CD4-positive, alpha-beta T cell treated with Interferon alpha-2 for 1 hour (primary cell): ENCODE measurements at regions not wholly inside any gene's neighbourhood (a gene's known extent, or its start where the extent isn't known, plus 50 kb on each side); places are given as distances from the start of the nearest gene placed in this dataset.

ENCODE experiments used
- DNase-seq, 2 donors: peaks; one replicate each; pipeline ENCODE4 v3.0.0-alpha.2; 2020 to 2022

DNA sequence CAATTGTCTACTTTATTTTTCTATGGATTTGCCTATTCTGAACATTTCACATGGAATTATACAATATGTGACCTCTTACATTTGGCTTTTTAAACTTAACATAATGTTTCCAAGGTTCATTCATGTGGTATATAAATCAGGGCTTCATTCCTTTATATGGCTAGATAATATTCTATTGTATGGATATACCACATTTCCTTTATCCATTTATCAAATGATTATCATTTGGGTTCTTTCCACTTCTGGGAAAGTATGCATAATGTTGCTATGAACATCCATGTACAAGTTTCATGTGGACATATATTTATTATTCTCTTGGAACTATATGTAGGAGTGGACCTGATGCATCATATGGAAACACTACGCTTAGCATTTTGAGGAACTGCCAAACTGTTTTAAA is 99.7 kb upstream of the NCKAP5 start:
- DNase-seq = no peak

DNA sequence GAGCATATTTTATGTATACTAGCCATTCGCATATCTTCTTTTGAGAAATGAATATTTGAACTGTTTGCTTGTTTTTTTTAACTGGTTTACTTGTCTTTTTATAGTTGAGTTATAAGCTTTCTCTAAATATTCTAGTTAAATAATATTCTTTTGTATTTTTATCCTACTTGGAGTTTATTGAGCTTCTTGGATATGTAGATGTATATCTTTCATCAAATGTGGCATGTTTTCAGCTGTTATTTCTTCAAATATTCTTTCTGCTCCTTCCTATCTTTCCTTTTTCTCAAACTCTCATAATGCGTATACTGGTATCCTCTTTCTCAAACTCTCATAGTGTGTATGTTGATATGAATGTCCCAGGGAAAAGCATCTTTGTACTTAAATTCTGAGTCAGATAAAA is 100.3 kb upstream of the NCKAP5 start:
- no peak for DNase-seq

DNA sequence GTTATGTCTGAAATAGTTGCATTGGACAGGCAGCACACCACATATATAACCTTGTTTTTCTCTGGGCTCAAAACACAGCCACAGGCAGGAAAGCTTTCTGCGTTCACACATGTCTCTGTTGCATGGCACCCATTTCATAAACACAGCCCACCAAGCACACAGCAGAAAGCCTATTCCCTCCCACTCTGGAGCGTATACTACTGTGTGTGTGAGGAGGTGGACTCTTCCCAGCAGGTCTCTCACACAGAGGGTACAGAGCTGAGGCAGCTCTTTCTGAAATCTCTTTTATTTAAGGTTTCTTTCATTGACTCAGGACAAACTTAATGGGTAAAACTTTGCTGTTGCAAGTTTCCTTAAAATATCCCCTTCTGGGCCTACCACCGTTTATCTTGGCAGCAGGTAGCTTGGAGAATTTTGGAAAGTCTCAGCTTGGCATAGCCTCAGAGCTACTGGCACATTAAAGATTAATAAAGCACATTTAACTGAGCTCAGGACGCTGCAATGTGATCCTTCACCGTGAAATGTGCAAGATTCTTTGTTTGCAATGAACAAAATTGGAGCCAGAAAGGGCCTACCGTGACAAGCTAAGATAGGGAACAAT is 105.1 kb upstream of the NCKAP5 start:
- DNase-seq = no peak

DNA sequence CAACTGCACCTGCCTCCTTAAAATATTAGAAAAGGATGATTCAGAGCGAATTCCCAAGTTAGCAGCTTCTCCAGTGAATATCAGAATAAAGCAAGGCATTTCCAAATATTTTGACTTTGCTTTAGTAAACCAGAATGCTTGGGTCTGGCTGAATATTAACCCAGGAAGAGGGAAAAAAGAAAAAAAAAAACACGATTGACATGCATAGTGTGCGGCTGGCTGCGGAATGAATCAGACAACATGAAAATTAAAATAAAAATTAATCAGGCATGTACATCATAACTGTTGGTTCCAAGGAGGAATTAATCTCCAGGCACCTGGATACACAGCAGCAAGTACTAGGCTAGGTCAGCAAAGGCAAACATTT is 105.8 kb upstream of the NCKAP5 start:
- DNase-seq = no peak

DNA sequence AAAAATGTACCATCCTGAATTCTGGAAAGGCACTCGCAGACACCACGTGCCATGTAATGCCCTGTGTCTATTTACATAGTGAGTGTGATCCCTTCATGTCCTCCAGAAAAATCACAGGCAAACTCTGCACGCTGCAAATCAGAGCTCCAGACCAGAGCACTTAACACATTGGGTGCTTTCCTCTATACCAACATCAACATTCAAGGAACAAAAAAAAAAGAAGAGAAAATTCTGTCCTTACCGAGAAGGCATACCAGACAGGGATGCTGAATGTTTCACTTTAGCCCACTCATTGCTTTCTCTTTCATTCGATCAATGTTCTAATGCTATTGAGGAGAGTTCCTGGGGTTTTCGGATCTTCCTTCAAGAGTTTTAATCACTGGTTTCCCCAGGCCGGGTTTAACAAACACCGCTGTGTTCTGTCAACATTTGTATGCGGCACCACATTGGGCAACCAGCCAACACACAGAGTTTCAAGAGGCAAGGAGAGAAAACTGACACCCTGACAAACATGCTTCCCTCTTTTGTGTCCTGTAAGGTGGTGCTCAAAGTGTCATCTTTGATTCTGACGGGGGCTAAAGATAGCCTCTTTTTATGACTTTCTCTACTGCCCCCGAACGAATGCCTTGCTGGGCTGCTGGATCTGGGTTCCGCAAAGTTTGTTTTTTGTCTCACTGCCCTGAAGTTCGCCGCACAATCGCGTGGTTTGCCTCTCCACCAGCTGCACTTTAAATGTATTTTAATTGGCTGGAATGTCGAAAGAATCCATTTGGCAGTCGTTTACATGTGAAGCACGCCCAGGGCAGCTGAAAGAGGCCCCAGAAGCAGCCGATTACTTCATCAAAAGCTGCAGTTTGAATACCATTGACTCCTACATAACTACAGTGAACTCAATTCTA is 106.4 kb upstream of the NCKAP5 start:
- DNase-seq = no peak

DNA sequence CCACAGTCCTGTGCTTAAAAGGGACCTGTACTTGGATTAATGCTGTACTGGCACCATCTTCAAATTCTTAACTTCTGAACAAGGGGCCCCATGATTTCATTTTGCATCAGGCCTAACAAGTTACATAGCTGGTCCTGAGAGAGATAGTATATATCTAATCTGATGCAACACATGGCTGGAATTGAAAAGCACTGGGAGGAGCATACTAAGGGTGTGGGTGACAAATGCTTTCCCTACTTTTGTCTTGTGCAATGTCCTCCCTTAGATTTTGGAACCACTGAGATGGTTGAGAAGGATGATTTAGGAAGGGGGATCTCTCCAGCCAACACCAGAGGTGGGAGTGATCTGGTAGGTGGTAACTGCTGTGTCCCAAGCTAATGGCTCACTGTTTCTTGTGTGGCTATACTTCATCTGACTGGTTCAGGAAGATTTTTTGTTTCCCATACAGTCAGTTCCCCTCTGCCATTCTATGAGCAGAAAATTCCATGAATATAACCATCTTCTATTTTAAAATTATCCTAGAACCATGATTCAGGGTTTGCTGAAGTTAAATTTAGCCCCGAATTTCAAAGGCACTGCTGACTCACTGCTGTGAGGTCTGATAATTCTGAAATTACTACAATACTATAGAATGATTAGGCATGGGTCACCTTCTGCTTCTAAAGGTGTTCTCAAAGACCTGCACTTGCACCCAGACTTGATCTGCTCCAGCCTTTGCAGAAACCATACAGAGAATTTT is 108.3 kb upstream of the NCKAP5 start:
- no peak for DNase-seq

DNA sequence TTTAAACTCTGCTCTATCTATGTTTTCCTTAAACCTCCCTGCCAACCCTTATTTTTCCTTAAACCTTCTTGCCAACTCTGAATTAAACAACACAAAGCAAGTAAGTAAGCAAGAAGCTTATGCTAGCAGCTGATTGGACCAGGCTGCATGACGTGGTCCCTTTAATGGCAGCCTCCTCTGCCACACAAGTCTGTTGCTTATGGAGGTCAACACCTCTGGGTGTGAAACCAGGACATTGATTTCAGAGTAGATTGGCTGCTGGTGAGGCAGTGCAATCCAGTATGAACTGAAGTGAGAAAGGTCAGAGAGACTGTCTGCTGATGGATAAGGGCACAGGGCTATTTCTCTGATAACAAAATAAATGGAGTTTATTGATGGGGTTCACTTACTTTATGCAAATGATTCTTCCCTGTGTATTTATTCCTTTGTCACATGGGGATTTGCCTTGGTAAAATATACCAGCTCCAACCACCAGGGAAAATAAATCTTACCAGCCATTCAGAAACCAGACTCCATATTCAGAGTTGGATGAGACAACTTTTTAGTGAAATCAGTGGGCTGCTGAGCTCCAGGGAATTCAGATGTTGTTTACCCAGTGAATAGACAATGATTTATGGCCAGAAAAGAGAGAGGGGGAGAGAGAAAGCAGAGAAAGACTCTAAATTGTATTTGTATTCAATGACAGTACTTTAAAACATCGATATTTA is 112.2 kb upstream of the NCKAP5 start:
- no peak for DNase-seq

DNA sequence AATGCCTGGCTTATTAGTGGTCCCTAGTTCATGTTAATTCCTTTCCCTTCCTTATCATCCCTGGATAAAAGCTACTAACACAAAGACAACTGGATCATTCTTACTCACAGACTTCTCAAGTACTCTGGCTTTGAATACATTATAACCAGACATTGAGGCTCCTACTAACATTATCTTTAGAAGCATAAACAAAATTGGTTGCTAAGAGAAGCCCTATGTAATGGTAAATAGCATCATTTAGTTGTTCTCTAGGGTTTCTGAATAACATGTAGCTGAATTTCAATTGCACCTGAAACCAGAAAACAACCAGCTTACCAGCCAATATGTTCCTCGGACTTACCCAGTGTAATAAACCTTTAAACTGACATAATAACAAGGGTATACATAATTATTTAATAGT is 114.1 kb upstream of the NCKAP5 start:
- DNase-seq = no peak

DNA sequence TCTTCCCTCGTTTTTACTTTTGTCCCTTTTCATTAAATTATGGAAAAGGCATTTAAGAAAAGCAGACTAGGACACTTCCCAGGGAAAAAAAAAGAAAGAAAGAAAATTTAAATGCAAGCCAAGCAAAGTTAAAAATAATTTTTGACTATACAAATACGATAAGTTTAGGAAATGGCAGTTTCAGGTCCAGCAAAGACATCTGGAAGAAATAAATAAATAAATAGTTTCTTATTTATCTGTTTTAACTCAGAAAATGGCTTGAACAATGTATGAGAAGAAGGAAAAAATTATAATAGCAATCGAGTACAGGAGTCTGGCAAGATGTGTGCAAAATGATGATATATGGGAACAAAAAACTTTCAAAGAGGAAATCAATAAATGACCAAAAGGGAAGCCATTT is 114.6 kb upstream of the NCKAP5 start:
- no peak for DNase-seq

DNA sequence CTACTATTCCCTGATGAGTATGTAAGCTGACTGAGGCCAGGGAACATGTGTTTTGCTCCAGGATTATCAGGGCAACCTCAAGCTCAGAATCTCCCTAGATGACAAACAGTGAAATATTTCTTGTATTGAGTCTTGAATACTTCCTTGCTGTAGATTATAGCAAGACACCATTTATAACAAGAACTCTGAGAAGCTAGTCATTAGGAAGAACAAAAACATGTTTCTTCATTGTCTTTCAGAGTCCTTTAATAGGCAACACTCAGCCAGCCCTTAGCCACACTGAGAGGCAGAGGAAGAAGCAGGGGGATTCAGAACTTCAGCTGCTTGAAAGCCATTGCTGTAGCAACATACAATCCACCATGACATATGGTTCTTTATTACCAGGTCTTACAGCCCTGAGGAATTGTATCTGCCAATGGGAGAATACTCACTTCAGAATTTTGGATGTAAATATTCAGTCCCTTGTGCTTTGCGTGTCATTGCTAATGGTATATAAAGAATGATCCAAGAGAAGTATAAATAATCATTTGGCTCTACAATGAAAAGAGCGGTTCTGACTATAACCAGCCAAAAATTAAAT is 117.5 kb upstream of the NCKAP5 start:
- DNase-seq = no peak

DNA sequence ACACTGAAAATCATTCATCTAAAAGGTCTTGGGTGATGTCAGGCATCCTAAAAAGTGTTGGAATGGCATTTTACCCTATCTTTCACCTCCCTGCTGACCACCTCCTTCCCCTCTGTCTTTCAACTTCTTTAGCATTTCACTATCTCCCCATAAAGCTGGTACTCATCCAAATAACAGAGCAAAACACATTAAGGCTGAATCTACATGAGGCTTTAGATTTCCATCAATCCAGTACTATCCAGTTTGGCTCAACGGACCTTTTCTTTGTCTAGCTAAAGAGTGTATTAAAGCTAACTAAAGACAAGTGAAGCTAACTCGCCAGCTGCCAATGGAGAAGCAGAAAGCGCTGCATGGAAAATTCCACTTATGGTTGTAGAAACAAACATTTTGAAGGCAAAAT is 122.5 kb upstream of the NCKAP5 start:
- DNase-seq = no peak

DNA sequence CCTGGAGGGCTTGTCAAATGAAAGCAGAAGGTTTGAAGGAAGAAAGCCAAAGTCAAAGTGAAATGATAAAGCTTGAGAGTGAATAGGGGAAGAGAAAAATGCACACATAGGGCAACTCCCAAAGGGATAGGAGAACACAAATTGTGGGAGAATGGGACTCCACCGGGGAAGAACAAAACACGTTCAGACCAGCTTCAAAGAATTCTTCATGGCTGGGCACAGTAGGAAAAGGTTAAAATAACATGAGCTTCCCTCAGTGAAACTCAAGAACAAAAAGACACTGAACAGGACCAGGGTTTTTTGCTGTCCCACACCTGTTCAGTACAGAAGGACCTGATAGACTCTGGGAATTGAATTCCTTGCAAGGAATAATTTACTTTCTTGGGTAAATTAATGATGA is 123.1 kb upstream of the NCKAP5 start:
- DNase-seq = no peak

DNA sequence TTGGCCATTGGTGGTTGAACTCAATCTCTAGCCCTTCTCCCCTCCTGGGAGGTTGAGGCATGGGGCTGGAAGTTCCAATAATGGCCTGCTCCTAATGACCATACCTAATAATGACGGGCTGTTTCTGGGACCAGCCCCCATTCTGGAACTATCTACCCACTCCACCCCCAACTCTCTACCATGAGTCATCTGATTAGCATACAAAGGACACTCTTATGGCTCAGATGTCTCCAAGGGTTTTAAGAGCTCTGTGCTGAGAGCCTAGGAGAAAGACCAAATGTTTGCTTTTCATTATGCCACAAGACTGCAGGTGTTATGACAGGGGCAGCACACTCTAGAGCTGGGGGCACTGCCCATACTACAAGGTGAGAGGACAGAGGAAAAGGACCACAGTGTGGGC is 137.0 kb upstream of the NCKAP5 start:
- no peak for DNase-seq

DNA sequence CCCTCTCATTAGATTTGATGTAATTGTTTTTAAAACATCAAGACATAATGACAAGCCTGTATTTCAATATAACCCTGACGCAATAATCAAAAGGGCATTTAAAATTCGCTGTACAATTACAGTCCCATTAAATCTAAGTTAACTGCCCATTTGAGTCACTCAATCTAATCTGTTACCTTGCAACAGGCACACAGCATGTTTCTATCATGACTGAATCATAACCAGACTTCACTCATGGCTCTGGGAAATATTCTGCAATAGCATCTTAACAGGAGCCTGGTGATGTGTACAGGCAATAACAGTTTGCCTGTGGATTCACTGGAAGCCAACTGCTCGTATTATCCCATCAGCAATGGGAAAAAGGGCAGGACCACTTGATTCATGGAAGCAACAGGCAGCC is 142.3 kb upstream of the NCKAP5 start:
- DNase-seq = no peak

DNA sequence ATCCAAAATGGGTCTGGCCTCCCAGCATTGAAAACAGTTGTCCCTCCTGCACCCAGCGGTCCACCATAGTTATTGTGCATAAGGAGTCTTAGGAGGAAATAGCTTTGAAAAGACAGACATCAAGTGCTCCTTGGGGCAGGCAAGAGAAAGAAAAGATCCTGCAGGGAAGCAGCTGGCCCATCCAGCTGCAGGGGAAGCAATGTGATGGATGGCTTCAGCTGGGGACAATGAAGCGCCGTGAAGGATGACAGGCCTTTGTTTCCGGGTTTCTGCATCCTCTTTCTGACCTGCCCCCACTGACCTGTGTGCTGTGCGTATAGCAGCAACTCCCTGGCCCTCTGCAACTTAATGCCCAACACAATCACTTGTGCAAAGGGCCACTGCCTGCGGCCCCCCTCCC is 142.9 kb upstream of the NCKAP5 start:
- DNase-seq = no peak

DNA sequence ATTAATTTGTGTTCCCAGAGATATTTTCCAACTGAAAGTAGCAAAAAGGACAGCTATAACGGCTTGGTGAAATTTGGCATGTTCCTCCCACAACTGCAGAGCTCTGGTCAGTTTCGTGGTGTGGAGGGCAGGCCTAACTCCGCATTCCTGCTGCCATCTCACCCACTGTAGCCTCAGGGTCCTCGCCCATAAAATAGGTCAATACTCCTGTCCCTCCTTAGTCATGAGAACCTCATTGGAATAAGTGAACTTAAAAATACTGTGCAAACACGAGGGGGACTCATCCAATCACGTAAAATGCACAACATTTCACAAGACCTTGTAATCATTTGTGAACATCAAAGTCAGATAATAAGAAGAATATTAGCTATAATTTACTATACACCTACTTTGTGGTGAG is 143.5 kb upstream of the NCKAP5 start:
- no peak for DNase-seq

DNA sequence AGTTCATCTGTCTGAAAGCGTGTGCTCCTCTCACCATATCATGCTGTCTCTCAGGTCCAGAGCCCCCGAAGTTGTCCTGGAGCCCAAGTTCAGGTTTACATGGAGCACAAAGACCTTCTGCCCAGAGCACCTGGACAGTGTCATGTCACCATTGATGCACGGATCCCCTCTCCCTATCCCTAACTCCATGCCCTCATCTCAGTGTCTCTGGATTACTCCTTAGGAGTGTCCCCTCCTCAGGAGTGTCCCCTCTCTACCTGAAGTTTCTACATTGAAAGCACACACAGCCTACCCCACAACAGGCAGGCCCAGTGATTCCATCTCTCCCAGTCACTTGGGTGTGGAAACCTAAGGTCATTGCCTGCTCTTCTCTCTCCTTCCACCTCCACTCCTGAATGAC is 144.1 kb upstream of the NCKAP5 start:
- DNase-seq = no peak

DNA sequence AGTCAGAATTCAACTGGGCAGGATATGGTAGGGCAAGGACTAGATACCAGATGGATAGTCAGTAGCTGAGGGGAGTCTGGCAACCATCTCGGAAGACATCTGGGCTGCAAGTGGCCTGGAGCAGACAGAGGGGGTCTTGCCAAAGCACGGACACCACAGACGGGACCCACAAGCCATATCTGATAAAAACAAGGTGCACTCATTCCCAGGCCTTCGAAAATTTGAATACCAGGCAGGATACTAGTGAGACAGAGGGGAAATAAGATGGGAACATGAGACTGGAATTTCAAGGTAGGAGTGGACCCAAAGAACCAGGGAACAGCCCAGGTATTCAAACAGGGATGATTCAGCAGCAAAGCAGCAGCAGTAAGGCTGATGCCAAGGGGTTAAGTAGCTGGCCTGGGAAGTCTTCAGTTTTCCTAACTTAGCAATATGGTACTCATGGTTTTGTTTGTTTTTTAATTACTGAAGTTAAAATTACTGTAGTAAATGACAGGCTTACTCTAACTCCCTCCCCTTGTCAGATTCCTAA is 144.9 kb upstream of the NCKAP5 start:
- no peak for DNase-seq

DNA sequence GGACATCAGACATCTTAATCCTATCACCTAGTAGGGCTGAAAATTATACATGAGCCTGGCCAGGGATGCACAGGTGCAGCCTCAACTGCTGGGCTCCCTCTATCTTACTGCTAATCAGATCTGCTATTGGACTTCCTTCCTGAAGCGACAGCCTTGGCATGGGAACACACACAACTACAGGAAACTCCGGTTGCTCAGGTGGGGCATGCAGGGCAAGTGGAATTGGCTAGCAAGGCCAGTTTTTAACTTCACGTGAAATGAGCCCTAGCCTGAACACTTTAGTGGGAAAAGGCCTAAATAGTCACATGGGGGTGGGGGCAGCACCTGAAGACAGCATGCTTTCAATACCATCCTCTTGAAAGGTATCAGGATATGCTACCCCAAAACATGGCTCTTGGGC is 147.9 kb upstream of the NCKAP5 start:
- no peak for DNase-seq

DNA sequence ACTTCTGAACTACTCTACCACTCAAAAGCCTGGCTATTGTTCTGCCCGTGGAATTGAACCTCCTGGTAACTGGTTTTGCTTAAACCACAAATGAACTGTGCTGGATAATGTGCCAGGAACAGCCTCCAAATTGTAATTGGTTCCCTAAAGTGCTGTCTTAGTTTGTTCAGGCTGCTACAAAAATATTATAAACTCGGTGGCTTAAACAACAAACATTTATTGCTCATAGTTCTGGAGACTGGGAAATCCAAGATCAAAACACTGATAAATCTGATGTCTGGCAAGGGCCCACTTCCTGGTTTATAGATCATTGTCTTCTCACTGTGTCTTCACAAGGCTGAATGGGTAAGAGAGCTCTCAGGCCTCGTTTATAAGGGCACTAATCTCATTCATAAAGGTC is 149.2 kb upstream of the NCKAP5 start:
- DNase-seq = no peak

DNA sequence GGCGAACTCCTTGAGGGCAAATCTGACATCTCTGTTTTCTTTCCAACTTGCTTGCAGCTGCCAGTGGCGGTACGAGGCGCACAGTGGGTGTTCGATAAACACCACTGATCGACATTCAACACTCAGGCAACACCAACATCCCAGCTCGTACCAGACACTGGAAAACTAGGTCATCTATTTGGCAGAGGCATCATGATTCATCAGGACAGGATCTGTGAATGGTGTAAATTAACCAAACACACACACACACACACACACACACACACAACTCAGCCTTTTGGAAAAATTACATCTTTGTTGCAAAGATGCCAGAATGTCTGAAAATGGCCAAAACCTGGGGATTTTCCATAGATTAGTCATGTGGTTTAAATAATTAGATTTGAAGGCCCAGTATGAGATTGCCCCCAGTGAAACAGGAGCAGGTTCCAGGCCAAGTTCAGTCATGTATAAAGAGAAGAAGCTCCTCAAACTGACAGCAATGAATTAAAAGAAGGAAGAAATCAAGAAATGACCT is 150.5 kb upstream of the NCKAP5 start:
- DNase-seq = no peak

DNA sequence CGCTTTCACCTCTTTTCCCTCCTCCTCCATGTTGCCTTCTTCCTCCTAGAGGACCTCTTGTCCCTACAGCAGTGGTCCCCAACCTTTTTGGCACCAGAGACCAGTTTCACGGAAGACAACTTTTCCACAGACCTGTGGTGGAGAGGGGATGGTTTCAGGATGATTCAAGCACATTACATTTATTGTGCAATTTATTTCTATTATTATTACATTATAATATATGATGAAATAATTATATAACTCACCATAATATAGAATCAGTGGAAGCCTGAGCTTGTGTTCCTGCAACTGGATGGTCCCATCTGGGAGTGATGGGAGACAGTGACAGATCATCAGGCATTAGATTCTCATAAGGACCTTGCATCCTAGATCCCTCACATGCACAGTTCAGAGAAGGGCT is 152.2 kb upstream of the NCKAP5 start:
- no peak for DNase-seq

DNA sequence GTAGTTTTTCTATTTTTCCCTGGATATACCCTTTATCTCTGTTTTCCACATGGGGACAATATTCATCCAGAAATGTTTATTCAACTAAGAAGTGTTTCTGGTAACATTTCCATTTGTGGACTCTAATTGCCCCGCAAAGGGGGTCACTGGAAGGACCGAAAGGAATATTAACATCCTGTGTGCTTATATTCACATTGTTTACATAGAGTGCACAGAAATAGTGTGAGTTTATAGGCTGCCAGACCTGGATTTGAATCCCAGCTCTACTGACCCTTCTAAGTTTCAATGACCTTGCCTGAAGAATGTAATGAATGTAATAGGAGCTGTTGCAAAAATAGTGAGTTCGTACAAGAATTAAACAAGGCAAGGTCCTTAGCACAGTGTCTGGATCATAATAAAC is 152.9 kb upstream of the NCKAP5 start:
- DNase-seq = no peak
